ELR (cell line): ENCODE measurements at regions not wholly inside any gene's neighbourhood (a gene's known extent, or its start where the extent isn't known, plus 50 kb on each side); places are given as distances from the start of the nearest gene placed in this dataset.
A peak's percentile ranks its signal among the peaks of the same experiment; 100 is the strongest.

Experiments
- DNase-seq: peaks from one replicate; pipeline ENCODE4 v3.0.0-alpha.2; 2015; ENCODE audit warnings: low read depth

- no peak for DNase-seq
Measured at GRCh38 chr2:101556033-101556459, 81.1 kb upstream of the RFX8 start.

GRCh38 chr2:101551336-101551888 is 76.5 kb upstream of the RFX8 start:
- DNase-seq = no peak

- no peak for DNase-seq
Measured at GRCh38 chr2:101550555-101550954, 75.6 kb upstream of the RFX8 start.

GRCh38 chr2:101549371-101549770 is 74.5 kb upstream of the RFX8 start:
- DNase-seq = no peak

- peak; percentile 66 for DNase-seq
Measured at GRCh38 chr2:101546376-101547058, 71.6 kb upstream of the RFX8 start.

GRCh38 chr2:101545950-101546349 is 71.0 kb upstream of the RFX8 start:
- DNase-seq = no peak

GRCh38 chr2:101540518-101540917 is 65.6 kb upstream of the RFX8 start:
- peak; percentile 30 for DNase-seq

GRCh38 chr2:101538076-101538475 is 63.2 kb upstream of the RFX8 start:
- no peak for DNase-seq

GRCh38 chr2:101534149-101534611 is 59.3 kb upstream of the RFX8 start:
- DNase-seq = no peak

GRCh38 chr2:101533561-101534148 is 58.7 kb upstream of the RFX8 start:
- DNase-seq = no peak

- DNase-seq = no peak
Measured at GRCh38 chr2:101528501-101528900, 53.6 kb upstream of the RFX8 start.

- no peak for DNase-seq
Measured at GRCh38 chr2:101524806-101525430, 50.0 kb upstream of the RFX8 start.
